Epidermal melanocyte (primary cell): ENCODE measurements at regions not wholly inside any gene's neighbourhood (a gene's known extent, or its start where the extent isn't known, plus 50 kb on each side); places are given as distances from the start of the nearest gene placed in this dataset.

ENCODE experiments used
- DNase-seq: peaks from one replicate; pipeline ENCODE4 v3.0.0; 2011; ENCODE audit warnings: low spot score; ENCODE audit not compliant: insufficient read length

GRCh38 chr18:54716586-54716985, 111.7 kb upstream of the RAB27B start:
- no peak for DNase-seq

- no peak for DNase-seq
Measured at GRCh38 chr18:54717673-54718407, 110.4 kb upstream of the RAB27B start.

- no peak for DNase-seq
Measured at GRCh38 chr18:54718408-54718773, 109.9 kb upstream of the RAB27B start.

- no peak for DNase-seq
Measured at GRCh38 chr18:54720620-54721019, 107.7 kb upstream of the RAB27B start.

GRCh38 chr18:54726143-54726542, 102.1 kb upstream of the RAB27B start:
- DNase-seq = no peak

GRCh38 chr18:54734059-54734458, 94.2 kb upstream of the RAB27B start:
- no peak for DNase-seq

GRCh38 chr18:54736981-54737380, 91.3 kb upstream of the RAB27B start:
- no peak for DNase-seq

GRCh38 chr18:54737986-54738385, 90.3 kb upstream of the RAB27B start:
- no peak for DNase-seq

- DNase-seq = no peak
Measured at GRCh38 chr18:54739476-54739875, 88.8 kb upstream of the RAB27B start.

GRCh38 chr18:54740136-54740846, 88.0 kb upstream of the RAB27B start:
- DNase-seq = no peak

GRCh38 chr18:54742120-54742519, 86.2 kb upstream of the RAB27B start:
- no peak for DNase-seq

- no peak for DNase-seq
Measured at GRCh38 chr18:54742659-54743604, 85.3 kb upstream of the RAB27B start.

- no peak for DNase-seq
Measured at GRCh38 chr18:54743605-54743995, 84.7 kb upstream of the RAB27B start.

GRCh38 chr18:54749291-54749690, 79.0 kb upstream of the RAB27B start:
- no peak for DNase-seq

- DNase-seq = no peak
Measured at GRCh38 chr18:54750350-54750749, 77.9 kb upstream of the RAB27B start.

- DNase-seq = no peak
Measured at GRCh38 chr18:54752185-54752584, 76.1 kb upstream of the RAB27B start.

- no peak for DNase-seq
Measured at GRCh38 chr18:54755456-54755855, 72.8 kb upstream of the RAB27B start.

- DNase-seq = no peak
Measured at GRCh38 chr18:54762386-54762785, 65.9 kb upstream of the RAB27B start.

- DNase-seq = no peak
Measured at GRCh38 chr18:54764786-54765185, 63.5 kb upstream of the RAB27B start.

- no peak for DNase-seq
Measured at GRCh38 chr18:54765636-54766375, 62.5 kb upstream of the RAB27B start.

GRCh38 chr18:54766634-54767033, 61.6 kb upstream of the RAB27B start:
- DNase-seq = no peak
